Sigmoid colon (tissue), 6 donors: ENCODE measurements at regions not wholly inside any gene's neighbourhood (a gene's known extent, or its start where the extent isn't known, plus 50 kb on each side); places are given as distances from the start of the nearest gene placed in this dataset.

Source experiments
- DNase-seq: peaks from one replicate; pipeline ENCODE4 v3.0.0-alpha.2; 2019
- H3K27ac ChIP-seq, 4 donors: fragments of 200-600 bp; sonication (generic); one replicate each; pipeline ENCODE4 v1.5.1; 2016 to 2019; ENCODE audit warnings: mild to moderate bottlenecking in 1 of 4
- H3K27me3 ChIP-seq, 3 donors: fragments of 200-600 bp; sonication (generic); one replicate each; pipeline ENCODE4 v1.5.1; 2019; ENCODE audit warnings: mild to moderate bottlenecking in 1 of 3
- H3K36me3 ChIP-seq, 4 donors: fragments of 200-600 bp; sonication (generic); one replicate each; pipeline ENCODE4 v1.5.1; 2016 to 2019
- H3K4me1 ChIP-seq, 4 donors: fragments of 200-600 bp; sonication (generic); one replicate each; pipeline ENCODE4 v1.5.1; 2017 to 2019
- H3K4me3 ChIP-seq, 4 donors: fragments of 200-600 bp; sonication (generic); one replicate each; pipeline ENCODE4 v1.5.1; 2017 to 2019; ENCODE audit warnings: mild to moderate bottlenecking in 2 of 4, moderate library complexity in 1 of 4
- H3K9me3 ChIP-seq, 4 donors: fragments of 200-600 bp in 3 of 4; sonication (generic) in 3 of 4; one replicate each; pipeline versions ENCODE4 v1.5.1 to v1.6.1; 2013 to 2019
- EP300 ChIP-seq, 4 donors: sonication (generic); formaldehyde crosslinking; IDR thresholded peaks; one replicate each; pipeline ENCODE4 v1.6.1; 2017; ENCODE audit warnings: antibody characterized with exemption in 4 of 4
- POLR2A ChIP-seq, 2 donors: fragments of 450-650 bp; IDR thresholded peaks; one replicate each; pipeline ENCODE4 v1.6.1; 2016; ENCODE audit warnings: antibody characterized with exemption in 2 of 2, mild to moderate bottlenecking in 2 of 2, moderate library complexity in 2 of 2
- POLR2AphosphoS5 ChIP-seq, 4 donors: sonication (generic); formaldehyde crosslinking; IDR thresholded peaks; one replicate each; pipeline ENCODE4 v1.6.1; 2017; ENCODE audit warnings: antibody characterized with exemption in 4 of 4
- WGBS, 2 donors: extraction: QIAGEN DNeasy Blood & Tissue Kit; methylation state at CpG; one replicate each; pipeline ENCODE4 v1.1.7; 2013; 5-methylcytosine and 5-hydroxymethylcytosine counted together
- intact Hi-C: fragments of 100-400 bp; cut with DNase I; formaldehyde crosslinking; loops from one replicate; pipeline ENCODE4 v1.15.1; 2023
- TF ChIP-seq, protein P1 (sequence below), 4 experiments: fragments of 450-650 bp in 3 of 4; fragments of 200-600 bp in 1 of 4; IDR thresholded peaks; one replicate each; pipeline ENCODE4 v1.5.1; 2016 to 2019; ENCODE audit warnings: antibody characterized with exemption in 4 of 4, mild to moderate bottlenecking in 3 of 4, moderate library complexity in 2 of 4
- donor health status: healthy with polysubstance abuse.
- donor health status: healthy.

DNA sequence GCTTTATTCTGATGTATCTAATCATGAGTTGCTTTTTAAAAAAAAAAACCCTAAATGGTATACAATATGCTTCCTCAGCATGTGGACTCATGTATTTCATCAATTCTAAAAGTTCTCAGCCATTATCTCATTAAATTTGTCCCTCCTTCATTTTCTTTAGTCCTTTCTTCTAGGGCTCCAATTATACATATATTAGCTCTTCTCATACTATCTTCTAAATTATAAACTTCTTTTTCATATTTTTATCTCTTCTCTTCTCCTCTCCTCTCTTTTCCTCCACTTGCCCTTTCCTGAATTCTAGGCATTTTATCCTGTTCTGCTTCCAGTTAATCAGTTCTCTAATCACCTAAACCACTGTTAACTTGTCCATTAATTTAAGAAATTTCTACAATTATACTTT, 55.0 kb upstream of the IL33 start:
- TF ChIP-seq, protein P1, sequence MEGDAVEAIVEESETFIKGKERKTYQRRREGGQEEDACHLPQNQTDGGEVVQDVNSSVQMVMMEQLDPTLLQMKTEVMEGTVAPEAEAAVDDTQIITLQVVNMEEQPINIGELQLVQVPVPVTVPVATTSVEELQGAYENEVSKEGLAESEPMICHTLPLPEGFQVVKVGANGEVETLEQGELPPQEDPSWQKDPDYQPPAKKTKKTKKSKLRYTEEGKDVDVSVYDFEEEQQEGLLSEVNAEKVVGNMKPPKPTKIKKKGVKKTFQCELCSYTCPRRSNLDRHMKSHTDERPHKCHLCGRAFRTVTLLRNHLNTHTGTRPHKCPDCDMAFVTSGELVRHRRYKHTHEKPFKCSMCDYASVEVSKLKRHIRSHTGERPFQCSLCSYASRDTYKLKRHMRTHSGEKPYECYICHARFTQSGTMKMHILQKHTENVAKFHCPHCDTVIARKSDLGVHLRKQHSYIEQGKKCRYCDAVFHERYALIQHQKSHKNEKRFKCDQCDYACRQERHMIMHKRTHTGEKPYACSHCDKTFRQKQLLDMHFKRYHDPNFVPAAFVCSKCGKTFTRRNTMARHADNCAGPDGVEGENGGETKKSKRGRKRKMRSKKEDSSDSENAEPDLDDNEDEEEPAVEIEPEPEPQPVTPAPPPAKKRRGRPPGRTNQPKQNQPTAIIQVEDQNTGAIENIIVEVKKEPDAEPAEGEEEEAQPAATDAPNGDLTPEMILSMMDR (IDR thresholded peaks at IDR 0.05): no peak
- no peak for TF ChIP-seq EP300 (IDR thresholded peaks at IDR 0.05)
- TF ChIP-seq POLR2A (IDR thresholded peaks at IDR 0.05): no peak
- intact Hi-C loops: no loop called here

DNA sequence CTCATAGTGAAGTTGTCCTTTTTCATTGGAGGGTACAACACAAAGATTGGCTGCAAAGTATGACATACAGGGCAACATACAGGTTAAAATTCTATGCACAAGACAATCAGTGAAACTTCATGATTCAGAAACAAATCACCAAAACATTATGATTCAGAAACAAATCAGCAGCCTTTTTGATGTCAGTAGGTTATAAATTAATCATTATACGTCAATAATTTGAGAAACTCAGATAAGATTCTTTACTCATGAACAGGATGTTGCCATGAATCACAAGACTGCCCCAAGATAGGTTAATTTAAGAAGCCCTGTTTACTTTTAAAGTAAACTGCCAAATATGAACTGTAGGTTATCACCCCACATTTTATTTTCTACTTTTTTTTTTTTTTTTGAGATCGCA, 62.2 kb upstream of the IL33 start:
- WGBS, 2 donors: 75 to 86% methylated on average over 2 of the region's 2 CpGs
- no peaks in the 10 kb centered on the region for H3K9me3 ChIP-seq
- no peaks in the 10 kb centered on the region for H3K36me3 ChIP-seq
- H3K4me1 ChIP-seq: no peaks in the 10 kb centered on the region
- DNase-seq: no peak
- no peak overlapping the region for H3K27ac ChIP-seq
- intact Hi-C loops: no loop called here
- H3K27me3 ChIP-seq: no peaks in the 10 kb centered on the region
- TF ChIP-seq EP300 (IDR thresholded peaks at IDR 0.05) (no peak), POLR2AphosphoS5 (IDR thresholded peaks at IDR 0.05) (no peak), POLR2A (IDR thresholded peaks at IDR 0.05) (no peak)
- TF ChIP-seq, protein P1 (IDR thresholded peaks at IDR 0.05): no peak
- H3K4me3 ChIP-seq: no peak overlapping the region

More for the DNA sequence above, 55.0 kb upstream of the IL33 start:
- Histone ChIP-seq H3K4me3 (no peak overlapping the region), H3K27me3 (no peaks in the 10 kb centered on the region), H3K9me3 (peaks cover 0 to 6% (median 0%) of the 10 kb centered on the region in 4 donors), H3K36me3 (no peaks in the 10 kb centered on the region), H3K27ac (no peak overlapping the region), H3K4me1 (no peaks in the 10 kb centered on the region)
- no peak for DNase-seq

DNA sequence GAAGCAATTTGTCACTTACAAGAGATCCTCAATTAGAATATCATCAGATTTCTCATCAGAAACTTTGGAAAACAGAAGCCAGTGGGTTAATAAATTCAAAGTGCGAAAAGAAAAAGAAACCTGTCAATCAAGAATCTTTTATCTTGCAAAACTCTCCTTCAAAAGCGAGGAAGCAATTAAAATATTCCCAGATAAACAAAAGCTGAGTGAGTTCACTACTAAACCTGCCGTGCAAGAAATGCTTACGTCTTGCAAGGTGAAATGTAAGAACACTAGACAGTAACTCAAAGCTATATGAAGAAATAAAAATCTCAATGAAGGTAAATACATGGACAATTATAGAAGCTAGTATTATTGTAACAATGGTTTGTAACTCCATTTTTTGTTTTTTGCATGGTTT, 62.8 kb upstream of the IL33 start:
- Histone ChIP-seq H3K36me3 (no peaks in the 10 kb centered on the region), H3K9me3 (no peaks in the 10 kb centered on the region), H3K4me1 (no peaks in the 10 kb centered on the region), H3K4me3 (no peak overlapping the region), H3K27me3 (no peaks in the 10 kb centered on the region), H3K27ac (no peak overlapping the region)
- intact Hi-C loops: no loop called here
- 20 to 68% methylated on average over 4 of the region's 4 CpGs for WGBS, 2 donors
- no peak for DNase-seq
- no peak for TF ChIP-seq EP300 (IDR thresholded peaks at IDR 0.05)
- no peak for TF ChIP-seq POLR2AphosphoS5 (IDR thresholded peaks at IDR 0.05)
- no peak for TF ChIP-seq POLR2A (IDR thresholded peaks at IDR 0.05)
- TF ChIP-seq, protein P1 (IDR thresholded peaks at IDR 0.05): no peak

DNA sequence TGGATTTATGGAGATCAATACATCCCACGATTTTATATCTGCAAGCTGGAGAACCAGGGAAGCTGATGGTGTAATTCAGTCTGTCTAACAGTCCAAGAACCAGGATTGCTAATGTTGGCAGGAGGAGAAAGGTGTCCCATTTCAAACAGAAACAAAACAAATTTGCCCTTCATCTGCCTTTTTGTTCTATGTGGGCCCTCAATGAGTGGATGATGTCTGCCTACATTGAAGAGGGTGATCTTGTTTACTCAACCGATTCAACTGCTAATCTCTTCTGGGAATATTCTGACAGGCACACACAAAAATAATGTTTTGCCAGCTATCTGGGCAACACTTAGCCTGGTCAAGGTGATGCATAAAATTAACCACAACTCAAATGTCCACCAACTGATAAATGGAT, 65.1 kb upstream of the IL33 start:
- no peaks in the 10 kb centered on the region for H3K27me3 ChIP-seq
- WGBS, 2 donors: 85 to 91% methylated on average over 2 of the region's 2 CpGs
- no peak for DNase-seq

DNA sequence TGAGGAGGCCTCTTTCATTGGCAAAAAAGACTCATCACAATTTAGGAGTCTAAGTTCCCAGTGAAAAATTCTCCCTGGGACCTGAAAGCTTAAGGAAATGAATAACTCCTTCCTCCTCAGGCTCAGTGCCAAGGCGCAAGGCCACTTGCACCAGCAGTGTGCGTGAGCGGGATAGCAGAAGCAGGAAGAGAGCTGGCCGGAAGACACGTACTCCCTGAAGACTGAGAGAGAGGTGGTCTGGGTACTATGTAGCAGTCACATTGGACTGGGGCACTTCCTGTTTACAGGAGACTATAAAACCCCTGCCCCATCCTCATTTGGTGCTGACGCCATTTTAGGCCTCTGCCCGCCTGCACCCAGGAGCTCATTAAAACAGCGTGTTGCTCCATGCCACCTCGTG, 66.3 kb upstream of the IL33 start:
- no peaks in the 10 kb centered on the region for H3K27me3 ChIP-seq
- DNase-seq: no peak

More for the DNA sequence above, 65.1 kb upstream of the IL33 start:
- H3K4me3 ChIP-seq: no peak overlapping the region
- no peak for TF ChIP-seq POLR2A (IDR thresholded peaks at IDR 0.05)
- no peak for TF ChIP-seq POLR2AphosphoS5 (IDR thresholded peaks at IDR 0.05)
- TF ChIP-seq, protein P1 (IDR thresholded peaks at IDR 0.05): no peak
- TF ChIP-seq EP300 (IDR thresholded peaks at IDR 0.05): no peak
- no peaks in the 10 kb centered on the region for H3K9me3 ChIP-seq
- no peaks in the 10 kb centered on the region for H3K4me1 ChIP-seq
- no peak overlapping the region for H3K27ac ChIP-seq
- intact Hi-C loops: no loop called here
- no peaks in the 10 kb centered on the region for H3K36me3 ChIP-seq

More for the DNA sequence above, 66.3 kb upstream of the IL33 start:
- Histone ChIP-seq H3K4me1 (no peaks in the 10 kb centered on the region), H3K36me3 (no peaks in the 10 kb centered on the region), H3K4me3 (no peak overlapping the region), H3K27ac (no peak overlapping the region), H3K9me3 (no peaks in the 10 kb centered on the region)
- intact Hi-C loops: no loop called here
- TF ChIP-seq POLR2AphosphoS5 (IDR thresholded peaks at IDR 0.05): no peak
- TF ChIP-seq POLR2A (IDR thresholded peaks at IDR 0.05): no peak
- no peak for TF ChIP-seq EP300 (IDR thresholded peaks at IDR 0.05)
- TF ChIP-seq, protein P1 (IDR thresholded peaks at IDR 0.05): no peak
- 94% methylated on average over 9 of the region's 9 CpGs for WGBS, 2 donors
